Fibroblast of skin of right quadriceps (primary cell): ENCODE measurements at regions not wholly inside any gene's neighbourhood (a gene's known extent, or its start where the extent isn't known, plus 50 kb on each side); places are given as distances from the start of the nearest gene placed in this dataset.

Source experiments
- DNase-seq: peaks from one replicate; pipeline ENCODE4 v3.0.0-alpha.2; 2013

GRCh38 chr4:123455360-123455759 is 58.8 kb downstream of the SPRY1 start:
- no peak for DNase-seq

- no peak for DNase-seq
These were observed 65.4 kb downstream of the SPRY1 start for GRCh38 chr4:123462007-123462406.

- no peak for DNase-seq
These were observed 67.3 kb downstream of the SPRY1 start for GRCh38 chr4:123463869-123464268.

GRCh38 chr4:123465416-123465815 is 68.8 kb downstream of the SPRY1 start:
- no peak for DNase-seq

- DNase-seq = no peak
These were observed 69.6 kb downstream of the SPRY1 start for GRCh38 chr4:123466080-123466785.

GRCh38 chr4:123468479-123469031 is 72.0 kb downstream of the SPRY1 start:
- DNase-seq = no peak

GRCh38 chr4:123469245-123469644 is 72.7 kb downstream of the SPRY1 start:
- DNase-seq = no peak

GRCh38 chr4:123469696-123470095 is 73.1 kb downstream of the SPRY1 start:
- no peak for DNase-seq

- no peak for DNase-seq
These were observed 74.0 kb downstream of the SPRY1 start for GRCh38 chr4:123470640-123471039.

GRCh38 chr4:123471655-123472369 is 75.2 kb downstream of the SPRY1 start:
- no peak for DNase-seq

GRCh38 chr4:123474817-123475216 is 78.2 kb downstream of the SPRY1 start:
- no peak for DNase-seq

GRCh38 chr4:123476089-123476488 is 79.5 kb downstream of the SPRY1 start:
- DNase-seq = no peak

- DNase-seq = peak; percentile 70
These were observed 81.2 kb downstream of the SPRY1 start for GRCh38 chr4:123477711-123478209.

GRCh38 chr4:123478859-123479345 is 82.3 kb downstream of the SPRY1 start:
- DNase-seq = peak; percentile 60

GRCh38 chr4:123479944-123480343 is 83.3 kb downstream of the SPRY1 start:
- DNase-seq = no peak

GRCh38 chr4:123480706-123481418 is 84.3 kb downstream of the SPRY1 start:
- peak; percentile 78 for DNase-seq

GRCh38 chr4:123481717-123482116 is 85.1 kb downstream of the SPRY1 start:
- no peak for DNase-seq

GRCh38 chr4:123484291-123484926 is 87.8 kb downstream of the SPRY1 start:
- DNase-seq = no peak

GRCh38 chr4:123485601-123486000 is 89.0 kb downstream of the SPRY1 start:
- DNase-seq = no peak

GRCh38 chr4:123488916-123489315 is 92.3 kb downstream of the SPRY1 start:
- DNase-seq = peak; percentile 40

- no peak for DNase-seq
These were observed 98.9 kb downstream of the SPRY1 start for GRCh38 chr4:123495530-123495929.

GRCh38 chr4:123496421-123496820 is 99.8 kb downstream of the SPRY1 start:
- no peak for DNase-seq

GRCh38 chr4:123497340-123497739 is 100.7 kb downstream of the SPRY1 start:
- DNase-seq = no peak
